WTC11 (cell line): ENCODE measurements at regions not wholly inside any gene's neighbourhood (a gene's known extent, or its start where the extent isn't known, plus 50 kb on each side); places are given as distances from the start of the nearest gene placed in this dataset.

Source experiments
- ATAC-seq: fragments of 200-7000 bp; cut with Tn5 transposase; 2 replicates; pipeline ENCODE4 v1.10.0; 2021; ENCODE audit warnings: mild to moderate bottlenecking, moderate library complexity
- CTCF ChIA-PET: fragments of 300-600 bp; sonication (Branson Sonifier 250); formaldehyde crosslinking; loops from one replicate; lab custom pipeline; 2021; ENCODE audit warnings: antibody characterized with exemption; lab: Charles Lee
- POLR2A ChIA-PET: fragments of 350-600 bp; sonication (Branson Sonifier 250); formaldehyde crosslinking; loops from one replicate; lab custom pipeline; 2021; ENCODE audit warnings: antibody characterized with exemption; lab: Charles Lee
- DNase-seq: peaks from one replicate; pipeline ENCODE4 v3.0.0; 2021; ENCODE audit warnings: low spot score
- H3K27ac Mint-ChIP-seq: 2 replicates; pipeline ENCODE4 v1.8.0; 2021; ENCODE audit warnings: mixed read lengths
- H3K27me3 Mint-ChIP-seq: 2 replicates; pipeline ENCODE4 v1.8.0; 2021; ENCODE audit warnings: low read depth, mild to moderate bottlenecking, moderate library complexity, mixed read lengths
- H3K36me3 Mint-ChIP-seq: 2 replicates; pipeline ENCODE4 v1.8.0; 2021; ENCODE audit warnings: mixed read lengths
- H3K4me1 Mint-ChIP-seq: 2 replicates; pipeline ENCODE4 v1.8.0; 2022; ENCODE audit warnings: mixed read lengths
- H3K4me3 Mint-ChIP-seq: 2 replicates; pipeline ENCODE4 v1.8.0; 2021; ENCODE audit warnings: mild to moderate bottlenecking, moderate library complexity, mixed read lengths
- H3K9me3 Mint-ChIP-seq: 2 replicates; pipeline ENCODE4 v1.8.0; 2021; ENCODE audit warnings: mixed read lengths
- ARID4B ChIP-seq: sonication (generic); formaldehyde crosslinking; IDR thresholded peaks from 2 replicates; pipeline ENCODE4 v1.8.0; 2023; ENCODE audit warnings: missing genetic modification reagents, mild to moderate bottlenecking, borderline replicate concordance
- CBFB ChIP-seq: sonication (generic); formaldehyde crosslinking; IDR thresholded peaks from 2 replicates; pipeline ENCODE4 v1.8.1; 2022; ENCODE audit warnings: mild to moderate bottlenecking, low read depth, missing genetic modification reagents
- CTCF ChIP-seq: fragments of 200-600 bp; IDR thresholded peaks from 2 replicates; pipeline ENCODE4 v1.8.0; 2022; ENCODE audit warnings: antibody characterized with exemption
- E2F5 ChIP-seq: sonication (generic); formaldehyde crosslinking; IDR thresholded peaks from 2 replicates; pipeline ENCODE4 v1.8.1; 2022; ENCODE audit warnings: mild to moderate bottlenecking, moderate library complexity, missing genetic modification reagents
- ELF4 ChIP-seq: sonication (generic); formaldehyde crosslinking; IDR thresholded peaks from 2 replicates; pipeline ENCODE4 v1.8.1; 2022; ENCODE audit warnings: low read depth, mild to moderate bottlenecking, moderate library complexity, missing genetic modification reagents
- EMX1 ChIP-seq: fragments of 250-450 bp; sonication (Bioruptor Pico); IDR thresholded peaks from 2 replicates; pipeline ENCODE4 v1.8.0; 2021; ENCODE audit warnings: mild to moderate bottlenecking
- ESRRA ChIP-seq: sonication (generic); formaldehyde crosslinking; IDR thresholded peaks from 2 replicates; pipeline ENCODE4 v1.8.1; 2022; ENCODE audit warnings: mild to moderate bottlenecking, missing genetic modification reagents, borderline replicate concordance
- ETV6 ChIP-seq: sonication (generic); formaldehyde crosslinking; IDR thresholded peaks from 2 replicates; pipeline ENCODE4 v1.8.1; 2022; ENCODE audit warnings: mild to moderate bottlenecking, missing genetic modification reagents
- GABPB1 ChIP-seq: sonication (generic); formaldehyde crosslinking; IDR thresholded peaks from 2 replicates; pipeline ENCODE4 v1.8.1; 2023; ENCODE audit warnings: mild to moderate bottlenecking, missing genetic modification reagents
- HMGA2 ChIP-seq: fragments of 250-450 bp; sonication (Bioruptor Pico); IDR thresholded peaks from 2 replicates; pipeline ENCODE4 v1.4.0; 2021; ENCODE audit warnings: mild to moderate bottlenecking, moderate library complexity
- MLX ChIP-seq: sonication (generic); formaldehyde crosslinking; IDR thresholded peaks from 2 replicates; pipeline ENCODE4 v1.8.1; 2023; ENCODE audit warnings: mild to moderate bottlenecking, missing genetic modification reagents, moderate library complexity
- SMAD4 ChIP-seq: sonication (generic); formaldehyde crosslinking; IDR thresholded peaks from 2 replicates; pipeline ENCODE4 v1.8.0; 2022; ENCODE audit warnings: mild to moderate bottlenecking, missing genetic modification reagents
- ZBTB43 ChIP-seq: sonication (generic); formaldehyde crosslinking; IDR thresholded peaks from 2 replicates; pipeline ENCODE4 v1.8.1; 2023; ENCODE audit warnings: mild to moderate bottlenecking, missing genetic modification reagents
- ZNF121 ChIP-seq: sonication (generic); formaldehyde crosslinking; IDR thresholded peaks from 2 replicates; pipeline ENCODE4 v1.8.0; 2023; ENCODE audit warnings: missing genetic modification reagents
- ZNF232 ChIP-seq: sonication (generic); formaldehyde crosslinking; IDR thresholded peaks from 2 replicates; pipeline ENCODE4 v1.8.0; 2022; ENCODE audit warnings: mild to moderate bottlenecking, missing genetic modification reagents
- ZNF317 ChIP-seq: sonication (generic); formaldehyde crosslinking; IDR thresholded peaks from 2 replicates; pipeline ENCODE4 v1.8.1; 2023; ENCODE audit warnings: low read depth, mild to moderate bottlenecking, moderate library complexity, missing genetic modification reagents, borderline replicate concordance
- ZNF423 ChIP-seq: fragments of 250-450 bp; sonication (Bioruptor Pico); IDR thresholded peaks from 2 replicates; pipeline ENCODE4 v2.1.2; 2022; ENCODE audit warnings: mild to moderate bottlenecking, moderate library complexity
- TF ChIP-seq, protein P1 (sequence below): fragments of 250-450 bp; sonication (Bioruptor Pico); IDR thresholded peaks from 2 replicates; pipeline ENCODE4 v1.9.0; 2021; ENCODE audit warnings: mild to moderate bottlenecking
- TF ChIP-seq, protein P2 (sequence below): sonication (generic); formaldehyde crosslinking; conservative IDR thresholded peaks from 2 replicates; pipeline ENCODE4 v1.8.1; 2023; ENCODE audit warnings: mild to moderate bottlenecking, low read depth, missing genetic modification reagents, moderate library complexity
- TF ChIP-seq, protein P3 (sequence below): sonication (generic); formaldehyde crosslinking; conservative IDR thresholded peaks from 2 replicates; pipeline ENCODE4 v1.8.1; 2022; ENCODE audit warnings: mild to moderate bottlenecking, missing genetic modification reagents

GRCh38 chr6:99022039-99022609 lies 74.4 kb upstream of the FBXL4 start (continued):
- no peak for TF ChIP-seq CTCF

GRCh38 chr6:99019381-99019780 lies 71.6 kb upstream of the FBXL4 start:
- no peak for ATAC-seq
- POLR2A ChIA-PET: no interaction called here
- H3K27ac Mint-ChIP-seq: no peak overlapping the region
- no peaks in the 10 kb centered on the region for H3K36me3 Mint-ChIP-seq
- CTCF ChIA-PET: no interaction called here
- H3K4me3 Mint-ChIP-seq: no peak overlapping the region
- peaks cover 14% of the 10 kb centered on the region for H3K9me3 Mint-ChIP-seq
- TF ChIP-seq ZBTB43 (CRISPR knock-in tag): no peak
- TF ChIP-seq E2F5 (CRISPR knock-in tag): no peak
- TF ChIP-seq SMAD4: no peak
- TF ChIP-seq EMX1 (CRISPR knock-in tag): no peak
- TF ChIP-seq ETV6: no peak
- TF ChIP-seq ESRRA (CRISPR knock-in tag): no peak
- TF ChIP-seq ZNF121 (CRISPR knock-in tag): no peak
- TF ChIP-seq ARID4B (CRISPR knock-in tag): no peak
- no peak for TF ChIP-seq ZNF423 (CRISPR knock-in tag)
- no peak for TF ChIP-seq MLX (CRISPR knock-in tag)
- TF ChIP-seq, protein P1, sequence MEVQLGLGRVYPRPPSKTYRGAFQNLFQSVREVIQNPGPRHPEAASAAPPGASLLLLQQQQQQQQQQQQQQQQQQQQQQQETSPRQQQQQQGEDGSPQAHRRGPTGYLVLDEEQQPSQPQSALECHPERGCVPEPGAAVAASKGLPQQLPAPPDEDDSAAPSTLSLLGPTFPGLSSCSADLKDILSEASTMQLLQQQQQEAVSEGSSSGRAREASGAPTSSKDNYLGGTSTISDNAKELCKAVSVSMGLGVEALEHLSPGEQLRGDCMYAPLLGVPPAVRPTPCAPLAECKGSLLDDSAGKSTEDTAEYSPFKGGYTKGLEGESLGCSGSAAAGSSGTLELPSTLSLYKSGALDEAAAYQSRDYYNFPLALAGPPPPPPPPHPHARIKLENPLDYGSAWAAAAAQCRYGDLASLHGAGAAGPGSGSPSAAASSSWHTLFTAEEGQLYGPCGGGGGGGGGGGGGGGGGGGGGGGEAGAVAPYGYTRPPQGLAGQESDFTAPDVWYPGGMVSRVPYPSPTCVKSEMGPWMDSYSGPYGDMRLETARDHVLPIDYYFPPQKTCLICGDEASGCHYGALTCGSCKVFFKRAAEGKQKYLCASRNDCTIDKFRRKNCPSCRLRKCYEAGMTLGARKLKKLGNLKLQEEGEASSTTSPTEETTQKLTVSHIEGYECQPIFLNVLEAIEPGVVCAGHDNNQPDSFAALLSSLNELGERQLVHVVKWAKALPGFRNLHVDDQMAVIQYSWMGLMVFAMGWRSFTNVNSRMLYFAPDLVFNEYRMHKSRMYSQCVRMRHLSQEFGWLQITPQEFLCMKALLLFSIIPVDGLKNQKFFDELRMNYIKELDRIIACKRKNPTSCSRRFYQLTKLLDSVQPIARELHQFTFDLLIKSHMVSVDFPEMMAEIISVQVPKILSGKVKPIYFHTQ (CRISPR knock-in tag): no peak
- no peak for TF ChIP-seq ZNF232 (CRISPR knock-in tag)
- TF ChIP-seq ZNF317 (CRISPR knock-in tag): no peak
- no peak for TF ChIP-seq GABPB1
- TF ChIP-seq HMGA2 (CRISPR knock-in tag): no peak
- TF ChIP-seq, protein P2, sequence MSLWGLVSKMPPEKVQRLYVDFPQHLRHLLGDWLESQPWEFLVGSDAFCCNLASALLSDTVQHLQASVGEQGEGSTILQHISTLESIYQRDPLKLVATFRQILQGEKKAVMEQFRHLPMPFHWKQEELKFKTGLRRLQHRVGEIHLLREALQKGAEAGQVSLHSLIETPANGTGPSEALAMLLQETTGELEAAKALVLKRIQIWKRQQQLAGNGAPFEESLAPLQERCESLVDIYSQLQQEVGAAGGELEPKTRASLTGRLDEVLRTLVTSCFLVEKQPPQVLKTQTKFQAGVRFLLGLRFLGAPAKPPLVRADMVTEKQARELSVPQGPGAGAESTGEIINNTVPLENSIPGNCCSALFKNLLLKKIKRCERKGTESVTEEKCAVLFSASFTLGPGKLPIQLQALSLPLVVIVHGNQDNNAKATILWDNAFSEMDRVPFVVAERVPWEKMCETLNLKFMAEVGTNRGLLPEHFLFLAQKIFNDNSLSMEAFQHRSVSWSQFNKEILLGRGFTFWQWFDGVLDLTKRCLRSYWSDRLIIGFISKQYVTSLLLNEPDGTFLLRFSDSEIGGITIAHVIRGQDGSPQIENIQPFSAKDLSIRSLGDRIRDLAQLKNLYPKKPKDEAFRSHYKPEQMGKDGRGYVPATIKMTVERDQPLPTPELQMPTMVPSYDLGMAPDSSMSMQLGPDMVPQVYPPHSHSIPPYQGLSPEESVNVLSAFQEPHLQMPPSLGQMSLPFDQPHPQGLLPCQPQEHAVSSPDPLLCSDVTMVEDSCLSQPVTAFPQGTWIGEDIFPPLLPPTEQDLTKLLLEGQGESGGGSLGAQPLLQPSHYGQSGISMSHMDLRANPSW: no peak
- no peak for TF ChIP-seq ELF4 (CRISPR knock-in tag)
- no peak for TF ChIP-seq CBFB (CRISPR knock-in tag)
- TF ChIP-seq, protein P3, sequence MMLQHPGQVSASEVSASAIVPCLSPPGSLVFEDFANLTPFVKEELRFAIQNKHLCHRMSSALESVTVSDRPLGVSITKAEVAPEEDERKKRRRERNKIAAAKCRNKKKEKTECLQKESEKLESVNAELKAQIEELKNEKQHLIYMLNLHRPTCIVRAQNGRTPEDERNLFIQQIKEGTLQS (CRISPR knock-in tag): no peak
- H3K27me3 Mint-ChIP-seq: no peaks in the 10 kb centered on the region
- DNase-seq: no peak
- no peaks in the 10 kb centered on the region for H3K4me1 Mint-ChIP-seq
